Spleen (tissue), 7 donors: ENCODE measurements at regions not wholly inside any gene's neighbourhood (a gene's known extent, or its start where the extent isn't known, plus 50 kb on each side); places are given as distances from the start of the nearest gene placed in this dataset.

Source experiments
- POLR2AphosphoS5 ChIP-seq, 3 donors: sonication (generic); formaldehyde crosslinking; IDR thresholded peaks; one replicate each; pipeline ENCODE4 v1.5.1; 2017; ENCODE audit warnings: antibody characterized with exemption in 3 of 3
- TF ChIP-seq, protein P1 (sequence below), 11 experiments: fragments of 200-600 bp in 7 of 11; fragments of 450-650 bp in 4 of 11; sonication (generic) in 4 of 11; IDR thresholded peaks in 8 of 11; conservative IDR thresholded peaks in 3 of 11; 1 replicate in 7 of 11; 2 replicates in 4 of 11; pipeline versions ENCODE4 v1.4.0 to v1.8.0; 2016 to 2021; ENCODE audit warnings: antibody characterized with exemption in 11 of 11, inconsistent platforms in 4 of 11, mild to moderate bottlenecking in 1 of 11
- donor health status: DM: no; HTN: no; CAD: no; lungs with moderate emphysema.
- donor health status: DM: no; HTN: no; CAD: no.
- donor health status: DM: no; HTN: no; CAD: no.

DNA sequence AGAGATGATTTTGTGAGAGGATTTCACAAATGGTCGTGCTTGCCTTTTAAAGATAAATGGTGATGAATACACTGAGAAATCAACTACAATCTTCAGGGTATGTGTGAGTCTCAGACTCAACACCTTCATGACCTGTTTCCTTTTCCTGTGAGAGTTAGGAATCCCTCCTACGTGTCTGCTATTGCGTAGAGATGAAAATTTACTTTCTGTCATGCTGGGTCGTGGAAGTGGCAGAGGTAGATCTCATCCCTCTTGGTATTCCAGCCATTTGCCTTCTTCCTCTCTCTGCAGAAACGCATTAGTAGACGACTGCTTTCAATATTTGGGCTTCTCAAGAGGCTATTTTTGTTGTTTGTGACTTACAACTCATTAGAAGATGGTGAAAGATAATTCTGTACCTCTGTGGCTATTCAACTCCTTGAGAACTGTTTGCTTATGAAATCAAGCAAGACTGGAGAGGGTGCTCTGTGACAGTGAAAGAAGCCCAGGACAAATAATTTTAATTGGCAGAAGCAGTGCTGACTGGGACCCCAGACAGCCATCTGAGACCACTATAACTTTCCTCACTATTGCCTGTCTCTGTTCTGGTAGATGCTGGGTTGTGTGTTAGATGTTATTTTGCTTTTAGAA, 233.1 kb downstream of the LACC1 start:
- TF ChIP-seq, protein P1, sequence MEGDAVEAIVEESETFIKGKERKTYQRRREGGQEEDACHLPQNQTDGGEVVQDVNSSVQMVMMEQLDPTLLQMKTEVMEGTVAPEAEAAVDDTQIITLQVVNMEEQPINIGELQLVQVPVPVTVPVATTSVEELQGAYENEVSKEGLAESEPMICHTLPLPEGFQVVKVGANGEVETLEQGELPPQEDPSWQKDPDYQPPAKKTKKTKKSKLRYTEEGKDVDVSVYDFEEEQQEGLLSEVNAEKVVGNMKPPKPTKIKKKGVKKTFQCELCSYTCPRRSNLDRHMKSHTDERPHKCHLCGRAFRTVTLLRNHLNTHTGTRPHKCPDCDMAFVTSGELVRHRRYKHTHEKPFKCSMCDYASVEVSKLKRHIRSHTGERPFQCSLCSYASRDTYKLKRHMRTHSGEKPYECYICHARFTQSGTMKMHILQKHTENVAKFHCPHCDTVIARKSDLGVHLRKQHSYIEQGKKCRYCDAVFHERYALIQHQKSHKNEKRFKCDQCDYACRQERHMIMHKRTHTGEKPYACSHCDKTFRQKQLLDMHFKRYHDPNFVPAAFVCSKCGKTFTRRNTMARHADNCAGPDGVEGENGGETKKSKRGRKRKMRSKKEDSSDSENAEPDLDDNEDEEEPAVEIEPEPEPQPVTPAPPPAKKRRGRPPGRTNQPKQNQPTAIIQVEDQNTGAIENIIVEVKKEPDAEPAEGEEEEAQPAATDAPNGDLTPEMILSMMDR (IDR thresholded peaks at IDR 0.05 in 8 of 11, conservative IDR thresholded peaks at IDR 0.05 in 3 of 11), result no peak
- no peak for TF ChIP-seq POLR2AphosphoS5 (IDR thresholded peaks at IDR 0.05)
